ENCODE measurements at regions not wholly inside any gene's neighbourhood (a gene's known extent, or its start where the extent isn't known, plus 50 kb on each side); places are given as distances from the start of the nearest gene placed in this dataset.

DNA sequence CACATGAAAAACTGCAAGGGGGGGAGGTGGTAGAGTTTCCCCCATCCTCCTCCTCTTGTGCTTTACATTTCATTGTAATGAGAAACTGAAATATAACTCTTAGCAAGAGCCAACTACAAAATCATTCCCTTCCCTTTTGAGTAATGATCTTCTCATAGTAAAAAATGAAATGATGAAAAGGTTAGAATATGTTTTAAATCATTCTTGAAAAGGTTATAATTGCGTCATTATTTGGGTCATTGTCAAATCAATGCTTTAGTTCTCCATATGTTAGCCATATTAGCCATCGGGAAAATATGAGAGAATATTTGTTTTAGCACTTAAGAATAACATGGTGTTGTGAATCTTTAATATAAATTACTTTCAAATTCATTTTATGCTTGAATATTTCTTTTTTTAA, 1185.0 kb upstream of the CDH18 start:
- TF ChIP-seq, protein P1, sequence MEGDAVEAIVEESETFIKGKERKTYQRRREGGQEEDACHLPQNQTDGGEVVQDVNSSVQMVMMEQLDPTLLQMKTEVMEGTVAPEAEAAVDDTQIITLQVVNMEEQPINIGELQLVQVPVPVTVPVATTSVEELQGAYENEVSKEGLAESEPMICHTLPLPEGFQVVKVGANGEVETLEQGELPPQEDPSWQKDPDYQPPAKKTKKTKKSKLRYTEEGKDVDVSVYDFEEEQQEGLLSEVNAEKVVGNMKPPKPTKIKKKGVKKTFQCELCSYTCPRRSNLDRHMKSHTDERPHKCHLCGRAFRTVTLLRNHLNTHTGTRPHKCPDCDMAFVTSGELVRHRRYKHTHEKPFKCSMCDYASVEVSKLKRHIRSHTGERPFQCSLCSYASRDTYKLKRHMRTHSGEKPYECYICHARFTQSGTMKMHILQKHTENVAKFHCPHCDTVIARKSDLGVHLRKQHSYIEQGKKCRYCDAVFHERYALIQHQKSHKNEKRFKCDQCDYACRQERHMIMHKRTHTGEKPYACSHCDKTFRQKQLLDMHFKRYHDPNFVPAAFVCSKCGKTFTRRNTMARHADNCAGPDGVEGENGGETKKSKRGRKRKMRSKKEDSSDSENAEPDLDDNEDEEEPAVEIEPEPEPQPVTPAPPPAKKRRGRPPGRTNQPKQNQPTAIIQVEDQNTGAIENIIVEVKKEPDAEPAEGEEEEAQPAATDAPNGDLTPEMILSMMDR (IDR thresholded peaks at IDR 0.05): no peak
- TF ChIP-seq POLR2A (IDR thresholded peaks at IDR 0.05): no peak

All from suprapubic skin (tissue), 3 donors.